ENCODE measurements at regions not wholly inside any gene's neighbourhood (a gene's known extent, or its start where the extent isn't known, plus 50 kb on each side); places are given as distances from the start of the nearest gene placed in this dataset.

GRCh38 chr11:103798026-103798425 is 238.4 kb upstream of the DDI1 start:
- TF ChIP-seq CTCF (IDR thresholded peaks at IDR 0.05; ENCODE audit: extremely low read depth, missing control alignments) = no peak
- DNase-seq (ENCODE audit: low spot score) = no peak

- DNase-seq (ENCODE audit: low spot score) = no peak
- TF ChIP-seq CTCF (IDR thresholded peaks at IDR 0.05; ENCODE audit: extremely low read depth, missing control alignments) = no peak
Measured at GRCh38 chr11:103798446-103798845, 238.0 kb upstream of the DDI1 start.

GRCh38 chr11:103800406-103801114 is 235.9 kb upstream of the DDI1 start:
- no peak for TF ChIP-seq CTCF (IDR thresholded peaks at IDR 0.05; ENCODE audit: extremely low read depth, missing control alignments)
- DNase-seq (ENCODE audit: low spot score) = no peak

- DNase-seq (ENCODE audit: low spot score) = no peak
- TF ChIP-seq CTCF (IDR thresholded peaks at IDR 0.05; ENCODE audit: extremely low read depth, missing control alignments) = no peak
Measured at GRCh38 chr11:103803062-103803461, 233.4 kb upstream of the DDI1 start.

GRCh38 chr11:103805688-103806009 is 230.8 kb upstream of the DDI1 start:
- no peak for TF ChIP-seq CTCF (IDR thresholded peaks at IDR 0.05; ENCODE audit: extremely low read depth, missing control alignments)
- DNase-seq (ENCODE audit: low spot score) = no peak

GRCh38 chr11:103806130-103806895 is 230.1 kb upstream of the DDI1 start:
- no peak for DNase-seq (ENCODE audit: low spot score)

More at GRCh38 chr11:103806130-103806895, 230.1 kb upstream of the DDI1 start:
- TF ChIP-seq CTCF (IDR thresholded peaks at IDR 0.05; ENCODE audit: extremely low read depth, missing control alignments) = no peak
